ENCODE measurements at regions not wholly inside any gene's neighbourhood (a gene's known extent, or its start where the extent isn't known, plus 50 kb on each side); places are given as distances from the start of the nearest gene placed in this dataset.

- TF ChIP-seq GATA2 (IDR thresholded peaks at IDR 0.05; ENCODE audit: low read depth, low read length) (no peak), GATA3 (IDR thresholded peaks at IDR 0.05; ENCODE audit: low read depth, low read length) (no peak)
These were observed 89.2 kb upstream of the MARK1 start for GRCh38 chr1:220438741-220439140.

Measured in SH-SY5Y (cell line).